Activated CD4-positive, alpha-beta memory T cell treated with anti-CD3 and anti-CD28 coated beads, Interleukin-2, amount 10 ng/mL, durations not matched to agents 7 days and 5 days (primary cell): ENCODE measurements at regions not wholly inside any gene's neighbourhood (a gene's known extent, or its start where the extent isn't known, plus 50 kb on each side); places are given as distances from the start of the nearest gene placed in this dataset.

Experiments
- CTCF ChIA-PET: fragments of 350-600 bp; sonication (Branson Sonifier 250); formaldehyde crosslinking; loops from one replicate; lab custom pipeline; 2021; ENCODE audit warnings: antibody characterized with exemption, inconsistent platforms; lab: Charles Lee
- POLR2A ChIA-PET: fragments of 350-600 bp; sonication (Branson Sonifier 250); formaldehyde crosslinking; loops from one replicate; lab custom pipeline; 2021; ENCODE audit warnings: antibody characterized with exemption; lab: Charles Lee
- DNase-seq: peaks from one replicate; pipeline ENCODE4 v3.0.0-alpha.2; 2020
- H3K27ac Mint-ChIP-seq: one replicate; pipeline ENCODE4 v1.8.0; 2021; ENCODE audit warnings: mild to moderate bottlenecking, mixed read lengths
- H3K27me3 Mint-ChIP-seq: one replicate; pipeline ENCODE4 v1.8.0; 2021; ENCODE audit warnings: mixed read lengths
- H3K36me3 Mint-ChIP-seq: one replicate; pipeline ENCODE4 v1.8.0; 2021; ENCODE audit warnings: low read depth, mixed read lengths
- H3K4me1 Mint-ChIP-seq: one replicate; pipeline ENCODE4 v1.8.0; 2021; ENCODE audit warnings: mixed read lengths
- H3K4me3 Mint-ChIP-seq: one replicate; pipeline ENCODE4 v1.8.0; 2021; ENCODE audit warnings: mild to moderate bottlenecking, mixed read lengths
- H3K9me3 Mint-ChIP-seq: one replicate; pipeline ENCODE4 v1.8.0; 2021; ENCODE audit warnings: mixed read lengths

DNA sequence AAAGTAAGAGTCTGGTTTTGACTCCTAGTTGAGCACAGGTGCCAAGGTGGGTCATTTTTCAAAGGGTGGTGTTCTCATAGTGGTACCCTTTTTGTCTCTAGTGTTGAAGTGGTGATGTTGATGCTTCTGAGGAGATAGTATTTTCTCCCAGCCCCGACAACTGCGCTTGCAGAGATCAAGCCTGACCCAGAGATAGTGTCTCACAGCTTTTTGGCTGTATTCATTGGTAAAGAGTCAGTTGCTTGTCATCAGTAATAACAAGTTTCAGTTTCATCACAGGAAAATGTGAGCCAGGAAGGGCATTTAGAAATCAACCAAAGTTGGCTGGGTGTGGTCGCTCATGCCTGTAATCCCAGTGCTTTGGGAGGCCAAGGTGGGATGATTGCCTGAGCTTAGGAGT, 139.3 kb downstream of the NFKBIZ start:
- DNase-seq: peak; percentile 27
- H3K4me1 Mint-ChIP-seq: peaks cover 36% of the 10 kb centered on the region
- H3K27me3 Mint-ChIP-seq: peaks cover 10% of the 10 kb centered on the region
- H3K4me3 Mint-ChIP-seq: no peak overlapping the region
- H3K36me3 Mint-ChIP-seq: peaks cover 21% of the 10 kb centered on the region
- CTCF ChIA-PET: interaction anchor here (1.2 kb wide), 1 partner anchor 63 kb away, joined by 3 read pairs; no protein-coding TSS in a partner anchor
- H3K9me3 Mint-ChIP-seq: peaks cover 4% of the 10 kb centered on the region
- peak overlapping the region; percentile 62 for H3K27ac Mint-ChIP-seq
- POLR2A ChIA-PET: interaction anchor here (1.0 to 1.6 kb wide), 6 partner anchors 53 to 160 kb away, joined by 3 to 6 read pairs (median 4); partner anchors contain the start of gene NFKBIZ

DNA sequence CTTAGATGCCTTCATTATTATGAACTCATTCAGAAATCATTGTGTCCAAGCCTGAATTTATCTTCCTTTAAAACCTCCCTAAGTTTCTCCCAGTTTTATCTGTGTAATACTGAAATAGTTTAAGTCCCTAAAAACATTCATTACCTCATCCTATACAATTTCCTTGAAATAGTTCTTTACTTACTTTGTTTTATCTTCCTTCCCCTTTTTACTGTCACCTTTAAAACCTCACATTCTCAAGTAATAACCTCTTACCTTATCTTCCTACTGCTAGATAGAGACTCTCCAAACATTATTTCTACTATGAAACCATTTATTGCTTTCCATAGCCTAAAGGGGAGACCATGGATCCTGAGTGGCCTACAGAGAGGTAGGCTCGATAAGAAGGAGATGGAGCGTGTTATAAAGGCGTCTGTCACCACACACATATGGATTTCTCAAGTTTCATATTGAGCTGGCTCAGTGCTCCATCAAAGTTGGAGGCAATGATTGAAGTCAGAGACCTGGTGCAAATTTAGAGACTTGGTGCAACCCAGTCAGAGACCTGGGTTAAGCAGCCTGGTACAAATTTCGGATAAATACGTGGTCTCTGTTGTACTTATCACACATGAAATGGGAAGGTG, 140.4 kb downstream of the NFKBIZ start:
- ChIA-PET CTCF (interaction anchor here (1.2 kb wide), 1 partner anchor 65 kb away, joined by 3 read pairs; no protein-coding TSS in a partner anchor), POLR2A (interaction anchor here (1.0 to 1.6 kb wide), 4 partner anchors 54 to 140 kb away, joined by 3 to 6 read pairs (median 4); partner anchors contain the start of gene NFKBIZ)
- DNase-seq: no peak
- H3K9me3 Mint-ChIP-seq: peaks cover 2% of the 10 kb centered on the region
- H3K27ac Mint-ChIP-seq: no peak overlapping the region
- H3K4me1 Mint-ChIP-seq: peaks cover 40% of the 10 kb centered on the region
- H3K27me3 Mint-ChIP-seq: peaks cover 5% of the 10 kb centered on the region
- H3K4me3 Mint-ChIP-seq: no peak overlapping the region
- peaks cover 21% of the 10 kb centered on the region for H3K36me3 Mint-ChIP-seq

DNA sequence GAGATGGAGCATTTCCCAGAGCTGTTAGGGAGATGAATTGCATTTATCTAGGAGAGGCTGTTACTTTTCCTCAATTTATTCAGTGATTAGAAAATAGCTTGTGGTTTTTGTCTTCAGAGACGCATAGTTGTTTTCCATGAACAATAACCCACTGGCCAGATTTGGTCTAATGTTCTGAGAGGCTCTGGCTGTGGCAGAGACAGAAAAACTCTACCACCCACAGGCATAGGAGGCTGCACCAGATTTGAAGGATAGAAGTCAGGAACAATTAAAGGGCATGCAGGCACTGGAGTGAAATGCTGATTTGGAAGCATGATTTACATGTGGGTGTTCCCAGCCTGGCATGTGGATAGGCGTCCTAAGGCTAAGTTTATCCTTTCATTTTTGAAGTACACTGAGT, 143.5 kb downstream of the NFKBIZ start:
- POLR2A ChIA-PET: no interaction called here
- Mint-ChIP-seq H3K4me3 (no peak overlapping the region), H3K4me1 (peaks cover 45% of the 10 kb centered on the region), H3K27me3 (peaks cover 6% of the 10 kb centered on the region), H3K36me3 (peaks cover 21% of the 10 kb centered on the region), H3K27ac (peak overlapping the region; percentile 56), H3K9me3 (peaks cover 2% of the 10 kb centered on the region)
- DNase-seq: no peak
- CTCF ChIA-PET: no interaction called here

DNA sequence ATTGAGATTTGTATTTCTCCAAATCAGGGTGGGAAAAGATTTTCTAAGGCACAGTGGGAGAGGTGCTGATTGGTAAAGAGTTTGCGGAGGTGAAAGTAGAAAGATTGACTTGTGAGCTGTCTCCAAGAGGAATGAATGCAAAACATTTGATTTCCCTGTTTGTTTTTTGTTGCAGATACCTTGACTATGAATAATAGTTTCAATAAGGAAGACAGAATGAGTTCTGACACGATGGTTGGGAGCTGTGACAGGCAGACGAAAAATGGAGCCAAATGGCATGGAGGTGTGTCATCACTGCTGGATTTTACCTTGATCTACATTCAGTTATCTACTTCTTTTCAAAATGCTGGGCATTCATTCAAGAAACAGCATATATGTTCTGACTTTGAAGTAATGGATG, 145.1 kb downstream of the NFKBIZ start:
- Mint-ChIP-seq H3K36me3 (peaks cover 16% of the 10 kb centered on the region), H3K9me3 (peaks cover 2% of the 10 kb centered on the region), H3K27me3 (peaks cover 6% of the 10 kb centered on the region), H3K4me3 (no peak overlapping the region), H3K27ac (no peak overlapping the region), H3K4me1 (peaks cover 31% of the 10 kb centered on the region)
- ChIA-PET CTCF (interaction anchor here (0.9 kb wide), 1 partner anchor 231 kb away, joined by 4 read pairs; no protein-coding TSS in a partner anchor), POLR2A (interaction anchor here (1.1 to 1.2 kb wide), 2 partner anchors 31 to 57 kb away, joined by 3 read pairs; no protein-coding TSS in a partner anchor)
- DNase-seq: no peak

DNA sequence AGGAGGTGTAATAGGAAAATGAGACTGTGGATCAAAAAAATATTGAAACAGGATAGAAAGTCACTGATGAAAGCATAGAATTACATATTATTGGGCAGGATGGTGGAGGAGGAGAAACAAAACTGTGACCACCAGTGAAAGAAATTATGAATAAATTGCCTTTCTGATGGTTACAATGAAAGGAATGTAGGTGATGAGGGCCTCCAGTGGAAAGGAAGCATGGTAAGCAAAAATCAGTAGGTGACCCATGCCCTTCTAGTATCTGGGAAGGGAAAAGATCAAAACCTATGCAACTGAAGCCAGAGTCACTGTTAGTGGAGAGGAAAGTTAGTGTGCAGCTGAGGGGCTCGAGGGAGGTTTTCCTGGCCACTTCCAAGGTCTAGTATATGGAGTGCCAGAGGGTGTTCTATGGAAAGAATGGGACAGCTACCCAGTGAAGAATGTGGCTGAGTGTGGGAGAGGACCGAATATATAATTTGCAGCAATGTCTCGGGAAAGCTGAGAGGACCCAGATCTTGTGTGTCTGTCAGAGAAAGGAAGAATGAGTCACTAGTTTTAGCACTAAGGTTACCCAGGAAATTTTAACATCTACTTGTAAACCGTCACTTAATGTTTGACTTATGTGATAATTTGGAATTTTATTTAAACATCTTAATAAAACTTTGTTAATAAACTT, 146.2 kb downstream of the NFKBIZ start:
- H3K9me3 Mint-ChIP-seq: peaks cover 2% of the 10 kb centered on the region
- peaks cover 24% of the 10 kb centered on the region for H3K4me1 Mint-ChIP-seq
- no peak overlapping the region for H3K27ac Mint-ChIP-seq
- no peak for DNase-seq
- peaks cover 6% of the 10 kb centered on the region for H3K27me3 Mint-ChIP-seq
- peaks cover 6% of the 10 kb centered on the region for H3K36me3 Mint-ChIP-seq
- no peak overlapping the region for H3K4me3 Mint-ChIP-seq
- CTCF ChIA-PET: interaction anchor here (0.9 to 1.2 kb wide), 2 partner anchors 10 to 229 kb away, joined by 4 read pairs; no protein-coding TSS in a partner anchor
- POLR2A ChIA-PET: interaction anchor here (1.1 to 1.3 kb wide), 4 partner anchors 32 to 145 kb away, joined by 3 to 4 read pairs (median 3); no protein-coding TSS in a partner anchor

DNA sequence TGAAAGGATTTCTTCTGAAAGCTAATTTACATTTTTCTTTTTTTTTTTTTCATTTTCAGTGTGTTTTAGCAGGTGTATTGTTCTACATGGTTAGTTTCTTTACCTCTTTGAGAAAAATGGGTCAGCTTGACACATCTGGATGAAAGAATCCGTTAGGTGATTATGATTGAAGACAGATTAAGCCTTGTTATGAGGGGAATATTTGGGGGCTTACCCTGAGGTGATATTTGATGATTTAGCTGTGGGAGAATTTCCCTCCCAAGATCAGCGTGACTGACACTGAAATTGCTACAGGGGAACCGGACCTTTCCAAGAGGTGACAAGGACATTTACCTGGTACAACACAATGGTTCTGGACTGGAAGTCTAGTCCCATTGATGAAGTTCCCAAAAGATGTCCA, 147.5 kb downstream of the NFKBIZ start:
- ChIA-PET CTCF (interaction anchor here (1.4 kb wide), 1 partner anchor 228 kb away, joined by 4 read pairs; no protein-coding TSS in a partner anchor), POLR2A (interaction anchor here (1.3 kb wide), 1 partner anchor 63 kb away, joined by 3 read pairs; no protein-coding TSS in a partner anchor)
- Mint-ChIP-seq H3K27me3 (peaks cover 6% of the 10 kb centered on the region), H3K4me1 (peaks cover 27% of the 10 kb centered on the region), H3K4me3 (no peak overlapping the region), H3K27ac (no peak overlapping the region), H3K9me3 (peaks cover 2% of the 10 kb centered on the region), H3K36me3 (peaks cover 6% of the 10 kb centered on the region)
- no peak for DNase-seq

DNA sequence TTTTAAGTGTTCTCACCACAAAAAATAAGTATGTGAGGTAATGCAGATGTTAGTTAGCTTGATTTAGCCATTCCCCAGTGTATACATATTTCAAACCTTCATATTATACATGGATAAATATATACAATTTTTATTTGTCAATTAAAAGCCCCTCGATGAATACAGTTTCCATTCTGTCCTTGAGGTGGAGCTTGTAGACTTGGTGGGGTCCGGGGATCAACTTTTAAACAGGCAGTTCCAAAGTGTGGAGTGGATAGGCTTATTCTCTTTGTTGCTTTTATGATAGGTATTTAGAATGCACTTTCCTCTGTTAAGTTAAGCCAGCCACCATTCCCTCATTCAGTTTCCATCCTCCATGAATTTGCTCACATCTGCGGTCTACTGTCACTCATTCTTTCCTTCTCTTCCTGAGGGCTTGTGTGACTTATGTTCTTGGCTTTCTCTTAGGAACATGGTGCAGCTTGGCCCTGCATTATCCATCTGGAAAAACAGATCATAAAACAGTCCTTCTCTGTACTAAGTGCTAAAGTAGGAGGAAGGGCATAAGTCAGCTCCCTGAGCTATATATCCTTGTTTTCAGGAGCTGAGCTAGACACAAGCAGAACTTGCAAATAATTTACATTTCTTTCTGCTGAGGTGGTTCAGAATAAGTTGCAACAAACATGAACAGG, 149.1 kb downstream of the NFKBIZ start:
- DNase-seq: no peak
- Mint-ChIP-seq H3K9me3 (no peaks in the 10 kb centered on the region), H3K4me1 (peaks cover 20% of the 10 kb centered on the region), H3K4me3 (no peak overlapping the region), H3K27ac (no peak overlapping the region), H3K27me3 (peaks cover 6% of the 10 kb centered on the region), H3K36me3 (peaks cover 4% of the 10 kb centered on the region)
- ChIA-PET POLR2A (no interaction called here), CTCF (interaction anchor here (1.3 kb wide), 1 partner anchor 227 kb away, joined by 3 read pairs; no protein-coding TSS in a partner anchor)

DNA sequence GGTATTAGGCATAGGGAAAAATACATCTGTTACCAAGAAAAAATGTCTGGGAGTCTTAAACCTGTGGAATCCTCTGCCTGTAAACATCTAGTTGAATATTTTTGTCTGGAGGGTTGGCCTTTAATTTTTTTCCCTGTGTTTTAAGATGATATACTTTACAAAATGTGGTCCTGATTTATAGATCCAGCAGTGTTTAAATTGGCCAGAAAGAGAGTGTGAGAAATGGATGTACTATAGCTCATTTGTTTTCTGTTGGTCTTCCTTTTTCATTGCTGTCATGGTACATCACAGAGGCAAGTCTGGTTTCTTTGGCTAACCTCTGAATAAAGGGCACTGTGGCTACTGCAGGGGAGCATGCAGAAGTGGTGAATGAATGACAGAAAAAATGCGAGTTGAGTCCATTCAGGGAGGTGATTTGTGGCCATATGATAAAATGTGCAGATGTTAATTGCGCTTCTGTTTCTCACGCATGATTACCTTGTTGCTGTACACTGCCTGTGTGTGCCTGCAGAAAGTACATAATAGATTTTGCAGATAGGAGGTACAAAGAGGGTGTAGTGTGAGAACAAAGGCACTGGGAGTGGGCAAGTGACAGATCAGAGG, 150.0 kb downstream of the NFKBIZ start:
- H3K27ac Mint-ChIP-seq: no peak overlapping the region
- H3K9me3 Mint-ChIP-seq: no peaks in the 10 kb centered on the region
- peaks cover 18% of the 10 kb centered on the region for H3K4me1 Mint-ChIP-seq
- DNase-seq: no peak
- peaks cover 4% of the 10 kb centered on the region for H3K36me3 Mint-ChIP-seq
- H3K27me3 Mint-ChIP-seq: peaks cover 6% of the 10 kb centered on the region
- CTCF ChIA-PET: interaction anchor here (1.3 kb wide), 1 partner anchor 226 kb away, joined by 3 read pairs; no protein-coding TSS in a partner anchor
- POLR2A ChIA-PET: no interaction called here
- H3K4me3 Mint-ChIP-seq: no peak overlapping the region

DNA sequence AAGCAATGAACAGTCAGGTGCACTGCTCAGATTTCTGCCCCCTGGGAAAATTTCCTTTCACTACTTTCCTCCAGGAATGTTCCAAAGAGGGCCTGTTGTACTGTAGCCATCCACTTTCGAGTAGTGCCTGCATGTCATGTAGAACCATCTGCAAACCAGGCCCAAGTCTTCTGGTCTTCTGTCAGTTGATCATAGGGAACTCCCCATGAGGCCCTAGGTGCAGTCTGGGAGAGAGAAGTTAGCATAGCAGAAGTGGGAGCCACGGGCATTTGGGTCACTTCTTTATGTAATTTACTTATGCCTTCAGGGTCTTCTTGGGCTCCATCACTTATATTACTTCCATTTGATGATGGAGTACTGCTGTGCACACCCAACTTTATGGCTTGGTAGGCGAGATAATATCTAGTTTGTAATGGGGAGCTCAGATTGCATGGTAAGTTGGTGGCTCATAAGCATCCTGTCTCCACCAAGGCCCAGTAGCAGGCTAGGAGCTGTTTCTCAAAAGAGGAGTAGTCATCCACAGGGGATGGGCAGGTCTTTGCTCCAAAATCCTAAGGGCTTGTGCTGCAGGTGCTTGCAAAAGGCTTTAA, 151.4 kb downstream of the NFKBIZ start:
- Mint-ChIP-seq H3K36me3 (peaks cover 4% of the 10 kb centered on the region), H3K27me3 (peaks cover 6% of the 10 kb centered on the region), H3K27ac (no peak overlapping the region), H3K4me1 (peaks cover 8% of the 10 kb centered on the region), H3K4me3 (no peak overlapping the region), H3K9me3 (no peaks in the 10 kb centered on the region)
- no peak for DNase-seq
- ChIA-PET POLR2A (no interaction called here), CTCF (no interaction called here)

DNA sequence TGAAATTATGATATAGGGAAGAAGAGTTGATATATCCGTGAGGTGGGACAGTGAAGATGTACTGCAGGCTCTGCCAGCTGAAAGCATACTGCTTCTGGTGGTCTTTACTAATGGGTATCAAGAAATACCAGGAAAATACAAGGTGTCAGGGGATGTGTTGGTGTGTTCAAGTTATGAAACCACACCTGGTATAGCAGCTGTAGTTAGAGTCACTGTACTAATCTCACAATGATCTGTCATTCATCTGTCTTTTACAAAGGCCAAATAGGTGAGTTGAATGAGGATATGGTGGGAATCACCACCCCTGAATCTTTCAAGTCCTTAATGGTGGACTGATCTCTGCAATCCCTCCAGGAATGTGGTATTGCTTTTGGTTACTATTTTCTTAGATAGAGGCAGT, 152.7 kb downstream of the NFKBIZ start:
- Mint-ChIP-seq H3K4me3 (no peak overlapping the region), H3K27ac (no peak overlapping the region), H3K27me3 (peaks cover 2% of the 10 kb centered on the region), H3K9me3 (no peaks in the 10 kb centered on the region), H3K4me1 (peaks cover 4% of the 10 kb centered on the region), H3K36me3 (no peaks in the 10 kb centered on the region)
- POLR2A ChIA-PET: no interaction called here
- CTCF ChIA-PET: interaction anchor here (0.7 kb wide), 1 partner anchor 69 kb away, joined by 3 read pairs; no protein-coding TSS in a partner anchor
- DNase-seq: no peak

DNA sequence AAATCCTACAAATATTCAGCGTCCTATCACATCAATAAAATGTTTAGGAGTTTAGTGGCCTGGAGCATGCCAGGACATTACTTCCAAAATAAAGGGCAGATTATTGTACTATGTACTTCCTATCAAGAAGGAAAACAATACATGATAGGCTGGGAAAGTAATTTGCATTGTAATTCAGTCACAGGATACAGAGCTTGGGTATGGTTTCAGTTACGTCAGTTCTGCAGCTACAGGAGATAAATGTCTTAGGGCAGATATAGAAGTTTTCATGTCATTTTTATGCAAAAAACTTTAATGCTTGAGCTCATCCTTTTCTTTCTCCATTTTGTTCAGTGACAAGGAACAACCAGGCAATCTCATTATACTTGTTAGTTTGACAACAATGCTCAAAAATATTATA, 155.2 kb downstream of the NFKBIZ start:
- DNase-seq: no peak
- Mint-ChIP-seq H3K36me3 (no peaks in the 10 kb centered on the region), H3K4me3 (no peak overlapping the region), H3K27me3 (no peaks in the 10 kb centered on the region), H3K4me1 (peaks cover 4% of the 10 kb centered on the region), H3K9me3 (no peaks in the 10 kb centered on the region), H3K27ac (no peak overlapping the region)
- ChIA-PET POLR2A (no interaction called here), CTCF (interaction anchor here (0.6 kb wide), 1 partner anchor 1542 kb away, joined by 3 read pairs; no protein-coding TSS in a partner anchor)

DNA sequence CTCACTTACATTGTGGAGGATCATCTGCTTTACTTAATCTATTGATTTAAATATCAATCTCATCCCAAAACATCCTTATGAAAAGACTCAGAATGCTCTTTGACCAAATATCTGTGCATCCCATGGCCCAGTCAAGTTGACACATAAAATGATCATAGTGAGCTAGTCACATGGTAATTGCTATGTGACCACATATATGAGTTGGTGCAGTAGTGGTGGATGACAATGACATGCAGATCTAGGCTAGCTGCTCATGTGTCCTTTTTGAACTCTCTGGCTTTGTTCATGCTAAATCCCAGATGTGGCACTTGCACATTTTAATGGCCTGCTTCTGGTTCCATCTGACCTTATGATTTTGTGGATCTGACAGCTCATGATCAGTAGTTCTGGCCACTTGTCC, 156.2 kb downstream of the NFKBIZ start:
- DNase-seq: no peak
- ChIA-PET POLR2A (no interaction called here), CTCF (interaction anchor here (1.2 kb wide), 1 partner anchor 12 kb away, joined by 3 read pairs; no protein-coding TSS in a partner anchor)
- Mint-ChIP-seq H3K9me3 (no peaks in the 10 kb centered on the region), H3K36me3 (no peaks in the 10 kb centered on the region), H3K4me1 (peaks cover 4% of the 10 kb centered on the region), H3K4me3 (no peak overlapping the region), H3K27ac (no peak overlapping the region), H3K27me3 (peaks cover 2% of the 10 kb centered on the region)
